ENCODE measurements at regions not wholly inside any gene's neighbourhood (a gene's known extent, or its start where the extent isn't known, plus 50 kb on each side); places are given as distances from the start of the nearest gene placed in this dataset.
"Not testable (repeated sequence)": the region's sequence is repeated elsewhere in the genome, so short reads cannot be mapped to it uniquely, and the experiment has no call there.

- DNase-seq, result no peak
These were observed 52.6 kb downstream of the ERICH4 start for GRCh38 chr19:41495589-41495988.

DNA sequence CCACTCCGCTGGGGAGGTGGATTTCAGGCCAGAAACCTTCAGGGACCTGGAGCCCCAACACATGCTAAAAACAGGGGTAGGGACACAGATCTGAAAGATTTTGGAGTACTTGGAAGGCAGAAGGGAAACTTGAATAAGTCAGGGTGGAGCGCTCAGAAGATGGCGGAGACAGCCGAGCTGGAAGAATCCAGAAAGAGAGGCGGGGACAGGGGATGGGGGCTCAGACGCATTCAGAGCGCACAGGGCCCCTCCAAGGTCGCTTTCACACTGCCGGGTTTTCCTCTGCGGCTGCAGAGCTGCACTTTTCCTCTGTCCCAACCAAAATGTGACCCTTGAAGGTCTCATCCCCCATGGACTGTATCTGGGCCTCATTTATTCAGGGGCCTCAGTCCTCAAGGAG lies 56.9 kb downstream of the ERICH4 start:
- no peak for DNase-seq

- DNase-seq, result no peak
These were observed 57.5 kb downstream of the ERICH4 start for GRCh38 chr19:41500443-41500842.

- no peak for DNase-seq
These were observed 58.9 kb downstream of the ERICH4 start for GRCh38 chr19:41501854-41502253.

DNA sequence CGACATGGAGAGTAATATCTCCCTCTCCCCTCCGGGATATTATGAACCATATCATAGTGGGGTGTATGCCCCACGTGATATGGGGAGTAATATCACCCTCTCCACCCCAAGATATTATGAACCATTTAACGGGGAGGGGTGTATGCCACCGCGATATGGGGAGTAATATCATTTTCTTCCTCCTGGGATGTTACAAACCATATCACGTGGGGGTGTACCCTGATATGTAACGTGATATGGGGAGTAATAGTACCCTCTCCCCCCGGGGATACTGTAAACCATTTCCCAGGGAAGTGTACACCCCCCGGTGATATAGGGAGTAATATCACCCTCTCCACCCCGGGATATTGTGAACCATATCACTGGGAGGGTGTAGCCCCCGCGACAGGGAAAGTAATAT lies 62.1 kb downstream of the ERICH4 start:
- no peak for DNase-seq

DNA sequence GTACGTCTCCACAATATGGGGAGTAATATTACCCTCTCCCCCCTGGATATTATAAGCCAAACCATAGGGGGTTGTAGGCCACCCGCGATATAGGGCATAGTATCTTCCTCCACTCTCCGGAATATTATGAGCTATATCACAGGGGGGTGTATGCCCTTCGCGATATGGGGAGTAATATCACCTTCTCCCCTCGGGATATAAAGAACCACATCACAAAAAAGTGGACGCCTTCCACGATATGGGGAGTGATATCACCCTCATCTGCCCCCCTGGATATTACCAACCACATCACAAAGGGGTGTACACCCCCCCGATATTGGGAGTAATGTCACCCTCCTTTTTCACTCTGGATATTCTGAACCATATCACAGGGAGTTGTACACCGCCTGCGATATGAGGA lies 65.5 kb upstream of the CEACAM21 start:
- no peak for DNase-seq

DNA sequence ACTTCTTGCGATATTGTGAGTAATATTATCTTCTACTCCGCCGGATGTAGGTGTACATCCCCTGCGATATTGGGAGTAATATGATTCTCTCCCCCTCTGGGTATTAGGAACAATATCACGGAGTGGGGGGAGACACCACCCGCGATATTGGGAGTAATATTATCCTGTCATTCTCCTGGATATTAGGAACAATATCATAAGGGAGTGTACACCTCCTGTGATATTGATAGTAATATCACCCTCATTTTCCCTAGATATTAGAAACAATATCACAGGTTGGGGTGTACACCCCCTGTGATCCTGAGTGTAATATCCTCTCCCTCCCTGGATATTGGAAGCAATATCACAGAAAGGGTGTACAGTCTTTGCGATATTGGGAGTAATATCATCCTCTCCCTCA lies 64.3 kb upstream of the CEACAM21 start:
- DNase-seq, result no peak

DNA sequence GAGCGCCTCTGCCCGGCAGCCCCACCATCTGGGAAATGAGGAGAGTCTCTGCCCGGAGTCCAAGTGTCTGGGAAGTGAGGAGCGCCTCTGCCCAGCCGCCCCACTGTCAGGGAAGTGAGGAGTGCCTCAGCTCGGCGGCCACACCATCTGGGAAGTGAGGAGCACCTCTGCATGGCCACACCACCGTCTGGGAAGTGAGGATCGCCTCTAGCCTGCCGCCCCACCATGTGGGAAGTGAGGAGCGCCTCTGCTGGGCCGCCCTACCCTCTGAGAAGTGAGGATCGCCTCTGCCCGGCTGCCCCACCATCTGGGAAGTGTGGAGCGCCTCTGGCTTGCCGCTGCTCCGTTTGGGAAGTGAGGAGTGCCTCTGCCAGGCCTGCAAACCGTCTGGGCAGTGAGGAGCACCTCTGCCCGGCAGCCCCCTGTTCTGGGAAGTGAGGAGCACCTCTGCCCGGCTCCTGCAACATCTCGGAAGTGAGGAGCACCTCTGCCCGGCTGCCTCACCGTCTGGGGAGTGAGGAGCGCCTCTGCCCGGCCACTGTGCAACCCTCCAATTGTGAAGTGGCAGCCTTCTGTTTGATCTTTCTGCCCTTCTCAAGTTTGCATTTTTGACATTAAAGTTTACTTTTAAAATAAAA lies 60.8 kb upstream of the CEACAM21 start:
- DNase-seq, result no peak

- peak in 1 of 2 experiments; percentile 26 for DNase-seq
These were observed 59.4 kb upstream of the CEACAM21 start for GRCh38 chr19:41516292-41517171.

DNA sequence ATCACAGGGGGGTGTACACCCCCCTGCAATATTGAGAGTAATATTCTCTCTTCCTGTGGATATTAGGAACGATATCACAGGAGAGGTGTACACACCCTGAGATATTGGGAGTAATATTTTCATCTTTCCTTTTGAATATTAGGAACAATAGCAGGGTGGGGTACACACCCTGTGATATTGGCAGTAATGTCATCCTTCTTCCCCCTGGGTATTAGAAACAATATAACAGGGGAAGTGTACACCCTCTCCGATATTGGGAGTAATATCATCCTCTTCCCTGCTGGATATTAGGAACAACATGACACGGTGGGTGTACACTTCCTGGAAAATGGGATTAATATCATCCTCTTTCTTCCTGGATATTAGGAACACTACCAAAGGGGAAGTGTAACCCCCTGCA lies 57.8 kb upstream of the CEACAM21 start:
- DNase-seq, result no peak

DNA sequence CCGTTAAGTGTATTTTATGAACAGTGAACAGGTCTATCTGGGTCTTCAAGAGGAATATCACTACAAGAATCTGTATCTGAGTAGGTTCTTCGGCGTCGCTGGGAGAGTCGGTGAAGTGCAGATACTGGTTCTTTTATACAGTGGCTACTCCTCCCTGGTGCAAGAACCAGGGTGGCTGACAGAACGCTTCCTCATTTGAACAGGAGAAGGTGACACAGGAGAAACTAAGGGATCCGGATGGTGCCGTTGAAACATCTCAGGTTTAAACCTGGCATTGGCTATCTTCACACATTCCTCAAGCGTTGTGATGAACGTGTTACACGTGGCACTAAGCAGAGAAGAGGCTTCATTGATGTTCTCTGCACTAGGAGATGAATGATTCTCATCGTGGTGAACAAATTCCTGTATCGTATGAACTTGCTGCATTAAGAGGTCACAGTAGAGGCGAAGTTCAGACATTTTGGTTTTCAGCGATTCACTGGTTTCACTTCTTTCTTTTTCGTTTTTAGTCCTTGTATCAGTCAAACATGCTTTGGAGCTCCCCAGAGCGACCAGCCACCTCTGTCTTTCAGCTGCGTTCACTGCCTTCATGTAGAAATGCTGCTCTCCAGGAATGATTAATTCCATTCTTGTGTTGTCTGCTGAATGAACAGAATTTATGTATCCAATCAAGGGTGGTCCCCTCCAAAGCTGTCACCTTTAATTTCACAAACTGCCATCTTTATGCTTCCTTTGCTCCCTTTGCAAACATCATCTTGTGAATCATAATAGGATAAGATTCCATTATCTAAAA lies 54.6 kb upstream of the CEACAM21 start:
- not testable (repeated sequence) for DNase-seq

GRCh38 chr19:41521931-41522555 lies 53.9 kb upstream of the CEACAM21 start:
- peak in 1 of 2 experiments; percentile 49 for DNase-seq

- no peak for DNase-seq
These were observed 50.0 kb upstream of the CEACAM21 start for GRCh38 chr19:41525989-41526388.

Data from activated CD4-positive, alpha-beta T cell treated with anti-CD3 and anti-CD28 coated beads, Interleukin-2, amount 50 U/mL, for 48 hours (primary cell).